OCI-LY1 (cell line): ENCODE measurements at regions not wholly inside any gene's neighbourhood (a gene's known extent, or its start where the extent isn't known, plus 50 kb on each side); places are given as distances from the start of the nearest gene placed in this dataset.
"Not testable (repeated sequence)": the region's sequence is repeated elsewhere in the genome, so short reads cannot be mapped to it uniquely, and the experiment has no call there.

Source experiments
- H2AFZ ChIP-seq: fragments of 200-600 bp; sonication (generic), shearing (Covaris generic); 2 replicates; pipeline ENCODE4 v1.6.0; 2014; ENCODE audit warnings: antibody characterized with exemption, mild to moderate bottlenecking, low read length
- H3F3A ChIP-seq: fragments of 200-600 bp; sonication (generic), shearing (Covaris generic); 2 replicates; pipeline ENCODE4 v1.6.0; 2014; ENCODE audit warnings: mild to moderate bottlenecking, antibody characterized with exemption, low read length, moderate library complexity; ENCODE audit not compliant: insufficient read depth
- H3K27ac ChIP-seq: fragments of 200-600 bp; sonication (generic); 2 replicates; pipeline ENCODE4 v1.5.1; 2014; ENCODE audit warnings: low read length, mixed run types, mild to moderate bottlenecking, low read depth; ENCODE audit not compliant: poor library complexity, severe bottlenecking
- H3K27me3 ChIP-seq: fragments of 200-600 bp; sonication (generic); 2 replicates; pipeline ENCODE4 v1.6.0; 2014; ENCODE audit warnings: antibody characterized with exemption, mild to moderate bottlenecking, low read length, moderate library complexity; ENCODE audit not compliant: insufficient read depth
- H3K36me3 ChIP-seq: fragments of 200-600 bp; sonication (generic); 2 replicates; pipeline ENCODE4 v1.6.1; 2014; ENCODE audit warnings: mild to moderate bottlenecking, antibody characterized with exemption, low read length, moderate library complexity, mixed read lengths; ENCODE audit not compliant: insufficient read depth
- H3K4me1 ChIP-seq: fragments of 200-600 bp; sonication (generic); 2 replicates; pipeline ENCODE4 v1.5.1; 2014; ENCODE audit warnings: mild to moderate bottlenecking, low read length, moderate library complexity; ENCODE audit not compliant: insufficient read depth, severe bottlenecking
- H3K4me2 ChIP-seq: fragments of 200-600 bp; sonication (generic), shearing (Covaris generic); 2 replicates; pipeline ENCODE4 v1.6.1; 2014; ENCODE audit warnings: low read length
- H3K4me3 ChIP-seq: fragments of 200-600 bp; sonication (generic); 2 replicates; pipeline ENCODE4 v1.5.1; 2014; ENCODE audit warnings: low read length, low read depth, mild to moderate bottlenecking, mixed read lengths; ENCODE audit not compliant: poor library complexity, severe bottlenecking
- H3K79me2 ChIP-seq: fragments of 200-600 bp; shearing (Covaris generic); 2 replicates; pipeline ENCODE4 v1.6.1; 2016; ENCODE audit warnings: mixed run types, low read length, mixed read lengths; ENCODE audit not compliant: insufficient read depth
- H3K9ac ChIP-seq: fragments of 200-600 bp; sonication (generic), shearing (Covaris generic); 2 replicates; pipeline ENCODE4 v1.6.1; 2014; ENCODE audit warnings: mild to moderate bottlenecking, low read length, mixed read lengths
- H3K9me2 ChIP-seq: fragments of 200-600 bp; sonication (generic), shearing (Covaris generic); 2 replicates; pipeline ENCODE4 v1.6.1; 2014; ENCODE audit warnings: low read depth, mild to moderate bottlenecking, low read length, mixed read lengths
- H3K9me3 ChIP-seq: fragments of 200-600 bp; shearing (Covaris generic); 2 replicates; pipeline ENCODE4 v1.6.1; 2014; ENCODE audit warnings: low read length, mixed read lengths
- H4K20me1 ChIP-seq: fragments of 200-600 bp; sonication (generic), shearing (Covaris generic); 2 replicates; pipeline ENCODE4 v1.6.0; 2016; ENCODE audit warnings: mild to moderate bottlenecking, low read length; ENCODE audit not compliant: insufficient read depth
- CTCF ChIP-seq: fragments of 200-600 bp; sonication (generic), shearing (Covaris generic); IDR thresholded peaks from 2 replicates; pipeline ENCODE4 v1.5.1; 2017; ENCODE audit warnings: mild to moderate bottlenecking, antibody characterized with exemption, low read length, moderate library complexity, mixed read lengths
- EZH2 ChIP-seq: fragments of 200-600 bp; sonication (generic), shearing (Covaris generic); IDR thresholded peaks from 2 replicates; pipeline ENCODE4 v1.8.0; 2017; ENCODE audit warnings: borderline replicate concordance, mixed run types, mild to moderate bottlenecking, antibody characterized with exemption, low read length, moderate library complexity, mixed read lengths

GRCh38 chr7:35909870-35910357, 109.1 kb downstream of the SEPTIN7 start:
- Histone ChIP-seq H3K9me2 (no peaks in the 10 kb centered on the region), H3K9ac (no peak overlapping the region), H3K36me3 (peaks cover 17% of the 10 kb centered on the region), H3K27me3 (no peaks in the 10 kb centered on the region), H3F3A (peaks cover 8% of the 10 kb centered on the region; the same call in 1 of the 2 replicates), H3K4me1 (no peaks in the 10 kb centered on the region), H3K9me3 (0 out of 2 replicates have a peak, but pooled peaks cover 3% of the 10 kb centered on the region), H2AFZ (no peak overlapping the region), H3K4me3 (no peak overlapping the region), H4K20me1 (no peaks in the 10 kb centered on the region), H3K27ac (no peak overlapping the region), H3K4me2 (no peak overlapping the region), H3K79me2 (no peaks in the 10 kb centered on the region)
- TF ChIP-seq EZH2 (no peak), CTCF (no peak)

- peaks cover 11% of the 10 kb centered on the region for H3K36me3 ChIP-seq
- H3K4me2 ChIP-seq, H3K4me3 ChIP-seq, H3K27me3 ChIP-seq, H3F3A ChIP-seq, H3K9ac ChIP-seq, H3K4me1 ChIP-seq, H3K79me2 ChIP-seq, H4K20me1 ChIP-seq, H3K27ac ChIP-seq, H3K9me3 ChIP-seq, H3K9me2 ChIP-seq, H2AFZ ChIP-seq: not testable (repeated sequence)
Observed at GRCh38 chr7:35910621-35911020, 109.8 kb downstream of the SEPTIN7 start.

GRCh38 chr7:35913350-35913749, 112.5 kb downstream of the SEPTIN7 start:
- H3K4me2 ChIP-seq, H2AFZ ChIP-seq, H3K9ac ChIP-seq, H3K79me2 ChIP-seq, H3F3A ChIP-seq, H3K9me2 ChIP-seq, H3K36me3 ChIP-seq, H3K9me3 ChIP-seq, H3K27ac ChIP-seq, H3K27me3 ChIP-seq, H4K20me1 ChIP-seq, H3K4me1 ChIP-seq, H3K4me3 ChIP-seq: not testable (repeated sequence)

GRCh38 chr7:35914214-35914613, 113.4 kb downstream of the SEPTIN7 start:
- H3K9me2 ChIP-seq, H3K27ac ChIP-seq, H4K20me1 ChIP-seq, H3K4me2 ChIP-seq, H3K9me3 ChIP-seq, H3K79me2 ChIP-seq, H3K4me3 ChIP-seq, H3K4me1 ChIP-seq, H3K36me3 ChIP-seq, H2AFZ ChIP-seq, H3F3A ChIP-seq, H3K27me3 ChIP-seq, H3K9ac ChIP-seq: not testable (repeated sequence)

- H3K27ac ChIP-seq, H3K4me2 ChIP-seq, H3K4me3 ChIP-seq, H4K20me1 ChIP-seq, H3K36me3 ChIP-seq, H3K9me3 ChIP-seq, H3K9me2 ChIP-seq, H3F3A ChIP-seq, H3K9ac ChIP-seq, H2AFZ ChIP-seq, H3K79me2 ChIP-seq, H3K4me1 ChIP-seq, H3K27me3 ChIP-seq: not testable (repeated sequence)
Observed at GRCh38 chr7:35915247-35915955, 114.5 kb downstream of the SEPTIN7 start.

GRCh38 chr7:35918217-35918616, 117.4 kb downstream of the SEPTIN7 start:
- not testable (repeated sequence) for H3K9me2 ChIP-seq, H3K27ac ChIP-seq, H4K20me1 ChIP-seq, H3K4me3 ChIP-seq, H3K9me3 ChIP-seq, H3F3A ChIP-seq, H3K36me3 ChIP-seq, H3K9ac ChIP-seq, H2AFZ ChIP-seq, H3K27me3 ChIP-seq, H3K4me2 ChIP-seq, H3K4me1 ChIP-seq, H3K79me2 ChIP-seq

GRCh38 chr7:35919607-35920006, 118.8 kb downstream of the SEPTIN7 start:
- H3K4me1 ChIP-seq, H3K9ac ChIP-seq, H3K9me2 ChIP-seq, H3K36me3 ChIP-seq, H3K27ac ChIP-seq, H3K9me3 ChIP-seq, H3K27me3 ChIP-seq, H3F3A ChIP-seq, H3K79me2 ChIP-seq, H4K20me1 ChIP-seq, H2AFZ ChIP-seq, H3K4me3 ChIP-seq: not testable (repeated sequence)
- peak overlapping the region; percentile 41; the same call in 1 of the 2 replicates for H3K4me2 ChIP-seq
